ENCODE measurements at regions not wholly inside any gene's neighbourhood (a gene's known extent, or its start where the extent isn't known, plus 50 kb on each side); places are given as distances from the start of the nearest gene placed in this dataset.

DNA sequence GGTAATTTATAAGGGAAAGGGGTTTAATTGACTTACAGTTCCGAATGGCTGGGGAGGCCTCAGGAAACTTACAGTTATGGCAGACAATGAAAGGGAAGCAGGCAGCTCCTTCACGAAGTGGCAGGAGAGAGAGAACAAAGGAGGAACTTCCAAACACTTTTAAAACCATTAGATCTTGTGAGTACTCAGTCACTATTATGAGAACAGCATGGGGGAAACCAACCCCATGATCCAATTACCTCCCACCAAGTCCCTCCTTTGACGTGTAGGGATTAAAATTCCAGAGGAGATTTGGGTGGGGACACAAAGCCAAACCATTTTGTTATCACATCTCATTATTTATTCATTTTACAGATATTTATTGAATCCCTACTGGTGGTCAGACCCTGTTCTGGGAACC is 822.8 kb downstream of the GALC start:
- TF ChIP-seq, protein P1, sequence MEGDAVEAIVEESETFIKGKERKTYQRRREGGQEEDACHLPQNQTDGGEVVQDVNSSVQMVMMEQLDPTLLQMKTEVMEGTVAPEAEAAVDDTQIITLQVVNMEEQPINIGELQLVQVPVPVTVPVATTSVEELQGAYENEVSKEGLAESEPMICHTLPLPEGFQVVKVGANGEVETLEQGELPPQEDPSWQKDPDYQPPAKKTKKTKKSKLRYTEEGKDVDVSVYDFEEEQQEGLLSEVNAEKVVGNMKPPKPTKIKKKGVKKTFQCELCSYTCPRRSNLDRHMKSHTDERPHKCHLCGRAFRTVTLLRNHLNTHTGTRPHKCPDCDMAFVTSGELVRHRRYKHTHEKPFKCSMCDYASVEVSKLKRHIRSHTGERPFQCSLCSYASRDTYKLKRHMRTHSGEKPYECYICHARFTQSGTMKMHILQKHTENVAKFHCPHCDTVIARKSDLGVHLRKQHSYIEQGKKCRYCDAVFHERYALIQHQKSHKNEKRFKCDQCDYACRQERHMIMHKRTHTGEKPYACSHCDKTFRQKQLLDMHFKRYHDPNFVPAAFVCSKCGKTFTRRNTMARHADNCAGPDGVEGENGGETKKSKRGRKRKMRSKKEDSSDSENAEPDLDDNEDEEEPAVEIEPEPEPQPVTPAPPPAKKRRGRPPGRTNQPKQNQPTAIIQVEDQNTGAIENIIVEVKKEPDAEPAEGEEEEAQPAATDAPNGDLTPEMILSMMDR (IDR thresholded peaks at IDR 0.05): no peak
- TF ChIP-seq POLR2A (IDR thresholded peaks at IDR 0.05) (no peak), EP300 (IDR thresholded peaks at IDR 0.05) (no peak)
